ENCODE measurements at regions not wholly inside any gene's neighbourhood (a gene's known extent, or its start where the extent isn't known, plus 50 kb on each side); places are given as distances from the start of the nearest gene placed in this dataset.
A peak's percentile ranks its signal among the peaks of the same experiment; 100 is the strongest.
"Not testable (repeated sequence)": the region's sequence is repeated elsewhere in the genome, so short reads cannot be mapped to it uniquely, and the experiment has no call there.

GRCh38 chr14:37988472-37988871, 219.2 kb upstream of the SSTR1 start:
- DNase-seq (ENCODE audit: low read depth, low spot score), result no peak

- no peak for DNase-seq (ENCODE audit: low read depth, low spot score)
Measured at GRCh38 chr14:37991027-37991426, 216.7 kb upstream of the SSTR1 start.

GRCh38 chr14:37992499-37992898, 215.2 kb upstream of the SSTR1 start:
- DNase-seq (ENCODE audit: low read depth, low spot score), result no peak

- peak; percentile 6 for DNase-seq (ENCODE audit: low read depth, low spot score)
Measured at GRCh38 chr14:37994846-37995372, 212.8 kb upstream of the SSTR1 start.

- no peak for DNase-seq (ENCODE audit: low read depth, low spot score)
Measured at GRCh38 chr14:37997017-37997416, 210.7 kb upstream of the SSTR1 start.

GRCh38 chr14:38000340-38000739, 207.4 kb upstream of the SSTR1 start:
- DNase-seq (ENCODE audit: low read depth, low spot score), result no peak

GRCh38 chr14:38001501-38001900, 206.2 kb upstream of the SSTR1 start:
- DNase-seq (ENCODE audit: low read depth, low spot score), result no peak

- no peak for DNase-seq (ENCODE audit: low read depth, low spot score)
Measured at GRCh38 chr14:38003746-38004609, 203.7 kb upstream of the SSTR1 start.

GRCh38 chr14:38004610-38004879, 203.2 kb upstream of the SSTR1 start:
- DNase-seq (ENCODE audit: low read depth, low spot score), result no peak

- DNase-seq (ENCODE audit: low read depth, low spot score), result not testable (repeated sequence)
Measured at GRCh38 chr14:38011156-38011555, 196.5 kb upstream of the SSTR1 start.

- no peak for DNase-seq (ENCODE audit: low read depth, low spot score)
Measured at GRCh38 chr14:38012056-38012455, 195.6 kb upstream of the SSTR1 start.

- no peak for DNase-seq (ENCODE audit: low read depth, low spot score)
Measured at GRCh38 chr14:38016497-38016896, 191.2 kb upstream of the SSTR1 start.

GRCh38 chr14:38021861-38022260, 185.8 kb upstream of the SSTR1 start:
- no peak for DNase-seq (ENCODE audit: low read depth, low spot score)

- DNase-seq (ENCODE audit: low read depth, low spot score), result no peak
Measured at GRCh38 chr14:38022775-38023174, 184.9 kb upstream of the SSTR1 start.

- no peak for DNase-seq (ENCODE audit: low read depth, low spot score)
Measured at GRCh38 chr14:38038171-38038570, 169.5 kb upstream of the SSTR1 start.

GRCh38 chr14:38038986-38039385, 168.7 kb upstream of the SSTR1 start:
- no peak for DNase-seq (ENCODE audit: low read depth, low spot score)

GRCh38 chr14:38039496-38039895, 168.2 kb upstream of the SSTR1 start:
- DNase-seq (ENCODE audit: low read depth, low spot score), result no peak

GRCh38 chr14:38040411-38040810, 167.3 kb upstream of the SSTR1 start:
- DNase-seq (ENCODE audit: low read depth, low spot score), result no peak

- DNase-seq (ENCODE audit: low read depth, low spot score), result peak; percentile 53
Measured at GRCh38 chr14:38042322-38042721, 165.4 kb upstream of the SSTR1 start.

GRCh38 chr14:38044710-38045109, 163.0 kb upstream of the SSTR1 start:
- no peak for DNase-seq (ENCODE audit: low read depth, low spot score)

GRCh38 chr14:38045461-38045860, 162.2 kb upstream of the SSTR1 start:
- no peak for DNase-seq (ENCODE audit: low read depth, low spot score)

GRCh38 chr14:38046160-38046559, 161.5 kb upstream of the SSTR1 start:
- no peak for DNase-seq (ENCODE audit: low read depth, low spot score)

- no peak for DNase-seq (ENCODE audit: low read depth, low spot score)
Measured at GRCh38 chr14:38047195-38047902, 160.4 kb upstream of the SSTR1 start.

All from ELF-1 (cell line).